ENCODE measurements at regions not wholly inside any gene's neighbourhood (a gene's known extent, or its start where the extent isn't known, plus 50 kb on each side); places are given as distances from the start of the nearest gene placed in this dataset.

DNA sequence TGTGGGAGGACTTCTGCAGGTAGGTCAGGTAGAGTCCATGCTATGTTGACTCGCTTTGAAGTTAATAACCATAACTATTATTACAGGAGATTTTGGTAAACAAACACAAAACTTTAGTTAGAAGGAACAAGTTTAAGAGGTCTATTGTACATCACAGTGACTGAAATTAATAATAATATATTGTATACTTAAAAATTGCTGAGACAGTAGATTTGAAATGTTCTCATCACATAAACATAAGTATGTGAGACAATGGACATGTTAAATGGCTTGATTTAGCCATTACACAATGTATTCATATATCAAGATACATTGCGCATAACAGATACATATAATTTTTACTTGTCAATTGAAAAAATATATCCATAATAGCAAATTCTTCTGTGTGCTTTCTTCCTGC is 91.4 kb upstream of the CD53 start:
- DNase-seq (ENCODE audit: low spot score in 2 of 2), result no peak
- intact Hi-C loops (cut with DNase I), result loop anchor here (5.0 kb wide), 1 partner anchor 149 kb away; no protein-coding TSS in a partner anchor
- Histone ChIP-seq H3K4me1 (no peaks in the 10 kb centered on the region), H3K36me3 (no peaks in the 10 kb centered on the region), H3K27ac (no peak overlapping the region), H3K4me3 (no peak overlapping the region), H3K9me3 (no peaks in the 10 kb centered on the region), H3K27me3 (no peaks in the 10 kb centered on the region)
- TF ChIP-seq, protein P1, sequence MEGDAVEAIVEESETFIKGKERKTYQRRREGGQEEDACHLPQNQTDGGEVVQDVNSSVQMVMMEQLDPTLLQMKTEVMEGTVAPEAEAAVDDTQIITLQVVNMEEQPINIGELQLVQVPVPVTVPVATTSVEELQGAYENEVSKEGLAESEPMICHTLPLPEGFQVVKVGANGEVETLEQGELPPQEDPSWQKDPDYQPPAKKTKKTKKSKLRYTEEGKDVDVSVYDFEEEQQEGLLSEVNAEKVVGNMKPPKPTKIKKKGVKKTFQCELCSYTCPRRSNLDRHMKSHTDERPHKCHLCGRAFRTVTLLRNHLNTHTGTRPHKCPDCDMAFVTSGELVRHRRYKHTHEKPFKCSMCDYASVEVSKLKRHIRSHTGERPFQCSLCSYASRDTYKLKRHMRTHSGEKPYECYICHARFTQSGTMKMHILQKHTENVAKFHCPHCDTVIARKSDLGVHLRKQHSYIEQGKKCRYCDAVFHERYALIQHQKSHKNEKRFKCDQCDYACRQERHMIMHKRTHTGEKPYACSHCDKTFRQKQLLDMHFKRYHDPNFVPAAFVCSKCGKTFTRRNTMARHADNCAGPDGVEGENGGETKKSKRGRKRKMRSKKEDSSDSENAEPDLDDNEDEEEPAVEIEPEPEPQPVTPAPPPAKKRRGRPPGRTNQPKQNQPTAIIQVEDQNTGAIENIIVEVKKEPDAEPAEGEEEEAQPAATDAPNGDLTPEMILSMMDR (IDR thresholded peaks at IDR 0.05), result no peak

DNA sequence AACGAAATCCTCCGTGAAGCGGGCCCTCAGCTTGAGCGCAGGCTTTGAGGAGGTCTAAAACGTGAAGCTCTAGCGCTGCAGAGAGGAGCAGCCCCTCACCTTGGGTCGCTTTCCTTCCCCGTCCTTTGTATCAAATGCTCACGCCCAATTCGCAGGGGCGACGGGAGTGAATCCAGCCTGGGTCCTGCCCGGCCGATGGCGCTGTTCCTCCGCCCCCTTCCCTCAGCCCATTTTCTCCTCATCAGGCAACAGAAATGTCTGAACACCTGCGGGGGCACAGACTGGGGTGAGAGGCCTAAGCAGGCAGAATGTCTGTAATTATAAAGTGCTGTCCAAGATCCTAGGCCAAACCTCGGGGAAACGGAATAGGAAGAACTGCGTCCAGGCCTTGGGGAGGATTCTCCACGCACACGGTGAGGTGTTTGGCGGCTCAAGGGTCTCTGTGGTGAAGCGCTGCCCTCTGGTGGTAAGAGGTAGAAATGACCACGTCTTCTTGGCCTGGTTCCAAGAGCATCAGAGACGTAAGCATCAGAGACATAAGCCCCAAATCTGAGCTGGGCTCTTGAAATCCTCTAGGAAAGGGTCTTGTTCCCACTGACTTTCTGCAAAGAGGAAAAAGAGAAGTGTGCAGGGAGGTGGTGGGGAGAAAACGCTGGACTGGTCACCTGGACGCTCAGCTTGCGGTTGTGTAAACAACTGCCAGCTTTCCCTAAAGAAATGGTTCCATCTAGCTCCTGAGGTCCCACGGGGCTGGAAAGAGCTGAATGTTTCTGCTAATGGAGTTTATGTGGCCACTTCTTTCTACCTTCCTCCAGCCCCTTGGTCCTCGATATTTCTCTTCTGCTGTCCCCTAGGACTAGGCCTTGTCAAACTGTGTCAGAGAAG is 92.1 kb upstream of the CD53 start:
- no peak overlapping the region for H3K4me3 ChIP-seq
- peak in 1 of 2 donors; percentile 74 for DNase-seq (ENCODE audit: low spot score in 2 of 2)
- H3K27ac ChIP-seq, result no peak overlapping the region
- no peaks in the 10 kb centered on the region for H3K9me3 ChIP-seq
- intact Hi-C loops (cut with DNase I), result loop anchor here (5.0 kb wide), 1 partner anchor 149 kb away; no protein-coding TSS in a partner anchor
- no peaks in the 10 kb centered on the region for H3K4me1 ChIP-seq
- H3K36me3 ChIP-seq, result no peaks in the 10 kb centered on the region
- H3K27me3 ChIP-seq, result no peaks in the 10 kb centered on the region
- TF ChIP-seq, protein P1 (IDR thresholded peaks at IDR 0.05), result peak in 2 of 3 experiments; percentile 61 to 65

DNA sequence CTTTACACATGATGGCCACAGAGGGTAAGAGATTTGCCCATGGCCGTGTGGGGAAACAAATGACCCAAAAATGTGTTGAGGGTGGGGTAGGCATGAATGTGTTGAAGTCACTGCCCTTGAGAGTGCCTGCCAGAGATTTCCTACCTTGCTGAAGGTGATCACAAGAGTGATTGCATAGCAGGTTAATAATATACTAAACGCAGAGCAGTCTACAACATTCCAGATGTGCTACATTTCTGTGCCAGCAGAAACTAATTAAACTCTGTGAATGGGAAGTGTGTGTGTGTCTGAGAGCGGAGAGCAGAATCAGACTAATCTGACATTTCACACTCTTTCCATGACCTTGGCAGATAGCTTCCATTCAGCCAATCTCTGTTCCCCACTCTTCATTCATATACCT is 93.3 kb upstream of the CD53 start:
- intact Hi-C loops (cut with DNase I), result loop anchor here (5.0 kb wide), 1 partner anchor 147 kb away; no protein-coding TSS in a partner anchor
- no peaks in the 10 kb centered on the region for H3K27me3 ChIP-seq
- no peaks in the 10 kb centered on the region for H3K36me3 ChIP-seq
- no peaks in the 10 kb centered on the region for H3K4me1 ChIP-seq
- no peak overlapping the region for H3K4me3 ChIP-seq
- no peak for DNase-seq (ENCODE audit: low spot score in 2 of 2)
- H3K9me3 ChIP-seq, result no peaks in the 10 kb centered on the region
- TF ChIP-seq, protein P1 (IDR thresholded peaks at IDR 0.05), result no peak
- no peak overlapping the region for H3K27ac ChIP-seq

DNA sequence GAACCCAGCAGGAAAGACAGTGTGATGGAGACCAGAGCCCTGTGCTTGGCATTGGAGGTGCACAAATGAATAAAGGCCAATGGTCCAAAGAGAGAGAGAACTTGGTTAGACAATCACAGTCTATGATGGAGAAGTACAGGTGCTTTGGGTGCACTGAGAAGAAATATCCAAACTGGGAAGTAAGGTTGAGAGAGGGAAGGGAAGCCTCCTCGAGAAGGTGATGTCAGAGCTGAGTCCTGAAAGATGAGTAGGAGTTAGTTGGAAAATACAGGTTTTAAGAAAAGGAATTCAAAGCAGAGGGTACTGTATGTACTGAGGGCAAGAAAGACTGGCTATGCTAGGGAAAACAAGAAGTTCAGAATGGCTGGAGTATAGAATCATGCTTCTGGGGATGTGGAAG is 94.1 kb upstream of the CD53 start:
- no peak for DNase-seq (ENCODE audit: low spot score in 2 of 2)
- Histone ChIP-seq H3K9me3 (no peaks in the 10 kb centered on the region), H3K27me3 (no peaks in the 10 kb centered on the region), H3K4me3 (no peak overlapping the region), H3K36me3 (no peaks in the 10 kb centered on the region), H3K27ac (no peak overlapping the region), H3K4me1 (no peaks in the 10 kb centered on the region)
- TF ChIP-seq, protein P1 (IDR thresholded peaks at IDR 0.05), result no peak
- intact Hi-C loops (cut with DNase I), result no loop called here

DNA sequence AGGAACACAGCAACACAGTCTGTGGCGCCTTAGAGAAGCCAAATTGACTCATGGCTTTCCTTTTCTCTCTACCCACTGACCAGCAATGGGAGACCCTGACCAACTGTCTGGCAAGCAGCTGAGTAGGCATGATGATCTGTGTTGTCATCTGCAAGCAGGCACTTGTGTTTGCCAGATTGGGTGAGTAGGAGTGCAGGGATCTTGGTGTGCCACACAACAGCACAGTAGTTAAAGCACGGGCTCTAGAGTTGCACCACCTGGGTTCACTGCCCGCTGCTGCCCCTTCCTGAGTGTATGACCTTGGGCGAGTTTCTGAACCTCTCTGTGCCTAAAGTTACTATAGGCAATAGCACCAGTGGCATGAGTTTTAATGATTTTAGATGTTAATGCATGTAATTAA is 95.7 kb upstream of the CD53 start:
- Histone ChIP-seq H3K27me3 (no peaks in the 10 kb centered on the region), H3K4me1 (no peaks in the 10 kb centered on the region), H3K36me3 (no peaks in the 10 kb centered on the region), H3K9me3 (no peaks in the 10 kb centered on the region), H3K4me3 (no peak overlapping the region), H3K27ac (no peak overlapping the region)
- intact Hi-C loops (cut with DNase I), result no loop called here
- DNase-seq (ENCODE audit: low spot score in 2 of 2), result no peak
- TF ChIP-seq, protein P1 (IDR thresholded peaks at IDR 0.05), result no peak

Data from ascending aorta (tissue), 2 donors.